Activated CD8-positive, alpha-beta memory T cell treated with anti-CD3 and anti-CD28 coated beads for 1 hour (primary cell): ENCODE measurements at regions not wholly inside any gene's neighbourhood (a gene's known extent, or its start where the extent isn't known, plus 50 kb on each side); places are given as distances from the start of the nearest gene placed in this dataset.

Source experiments
- DNase-seq, 2 donors: peaks; one replicate each; pipeline ENCODE4 v3.0.0-alpha.2; 2020; ENCODE audit warnings: low read depth in 1 of 2; ENCODE audit errors: extremely low read depth in 1 of 2

GRCh38 chr4:81527115-81527514 lies 55.4 kb upstream of the RASGEF1B start:
- DNase-seq: no peak

GRCh38 chr4:81526706-81527105 lies 55.0 kb upstream of the RASGEF1B start:
- no peak for DNase-seq

DNA sequence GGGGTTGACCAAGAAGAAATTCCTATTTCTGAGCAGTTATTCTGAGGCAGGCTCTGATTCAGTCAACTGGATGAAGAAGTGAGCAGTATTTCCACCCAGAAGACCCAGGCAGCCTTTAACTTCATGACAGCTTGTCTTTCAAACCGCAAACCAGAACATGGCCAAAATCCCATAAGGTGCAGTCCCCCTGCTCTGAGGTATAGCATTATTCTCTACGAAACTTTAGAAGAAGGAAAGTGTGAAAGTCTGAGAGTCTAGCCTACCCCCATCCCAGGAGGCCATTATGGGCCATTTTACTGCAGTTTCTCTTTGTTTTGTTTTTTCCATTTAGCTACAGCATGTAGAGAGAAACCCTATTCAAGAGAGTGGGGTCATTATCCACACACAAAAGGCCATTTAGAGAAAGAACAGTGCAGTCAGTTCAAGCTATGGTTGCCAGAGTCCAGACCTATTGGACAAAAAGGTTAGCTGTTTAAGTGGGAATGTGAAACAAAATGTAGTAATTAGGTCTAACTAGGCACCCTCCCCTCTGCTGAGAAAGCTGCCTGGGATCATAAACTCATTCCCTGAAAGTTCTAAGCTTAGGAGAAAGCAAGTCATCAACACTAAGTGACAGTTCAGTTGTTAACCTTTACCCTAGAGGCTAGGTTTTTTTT lies 52.1 kb upstream of the RASGEF1B start:
- no peak for DNase-seq

DNA sequence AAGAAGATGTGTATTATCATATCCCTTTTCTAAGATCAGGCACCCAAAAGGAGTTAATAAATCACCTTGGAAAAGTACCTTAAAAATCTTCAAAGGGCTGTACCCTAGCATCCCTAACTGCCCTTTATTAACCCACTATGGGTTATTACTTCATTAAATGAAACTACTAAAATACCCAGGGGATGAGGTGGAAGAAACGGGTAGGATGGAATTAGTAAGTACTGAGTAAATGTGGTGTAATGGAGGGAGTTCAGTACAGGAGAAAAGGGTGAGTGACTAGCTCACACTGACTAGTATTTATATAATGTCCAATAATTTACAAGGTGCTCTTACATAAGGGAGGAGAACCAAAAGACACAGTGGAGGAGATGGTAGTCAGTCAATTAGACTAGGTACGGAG lies 51.0 kb upstream of the RASGEF1B start:
- no peak for DNase-seq

DNA sequence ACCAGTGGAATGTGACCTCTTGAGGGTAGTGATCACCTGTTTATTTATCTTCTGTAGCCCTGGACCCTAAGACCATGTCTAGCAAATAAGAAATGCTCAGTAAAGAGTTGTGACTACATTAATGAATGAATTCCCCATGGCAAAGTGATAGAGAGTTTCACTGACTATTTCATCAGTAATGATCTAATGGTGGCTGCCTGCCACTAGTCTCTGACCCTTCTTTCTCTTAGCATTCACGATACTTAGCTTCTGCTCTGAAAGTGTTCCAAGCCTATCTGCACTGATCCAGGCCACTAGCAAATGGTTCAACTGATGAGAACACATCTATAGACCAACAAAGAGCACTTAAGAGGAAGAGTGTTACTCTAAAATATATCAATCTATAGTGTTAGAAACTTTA lies 50.0 kb upstream of the RASGEF1B start:
- no peak for DNase-seq
